GM12878 (cell line): ENCODE measurements at regions not wholly inside any gene's neighbourhood (a gene's known extent, or its start where the extent isn't known, plus 50 kb on each side); places are given as distances from the start of the nearest gene placed in this dataset.

Experiments
- ATAC-seq: fragments of 200-7000 bp; cut with Tn5 transposase; 3 replicates; pipeline ENCODE4 v1.9.1; 2020; ENCODE audit warnings: mild to moderate bottlenecking, moderate library complexity
- BruUV-seq: library from RNA; stranded (reverse); fragments of 400-500 nt; replicated peaks from 2 replicates; lab custom pipeline; 2021; lab: Mats Ljungman, UMichigan
- CTCF ChIA-PET: fragments of 300-600 bp; sonication (Branson Sonifier 250); formaldehyde crosslinking; extraction: SDS; loops from one replicate; lab custom pipeline; 2021; ENCODE audit warnings: inconsistent platforms; lab: Yijun Ruan, JAX
- POLR2A ChIA-PET: fragments of 350-600 bp; formaldehyde crosslinking; extraction: SDS; loops from one replicate; lab custom pipeline; 2021; ENCODE audit warnings: inconsistent platforms; lab: Charles Lee
- RAD21 ChIA-PET: fragments of 300-600 bp; sonication (Branson Sonifier 250); formaldehyde crosslinking; loops from one replicate; lab custom pipeline; 2023; ENCODE audit warnings: antibody characterized with exemption; ENCODE audit not compliant: unreplicated experiment; lab: Charles Lee
- SMC1A ChIA-PET: fragments of 300-600 bp; sonication (Branson Sonifier 250); formaldehyde crosslinking; loops from one replicate; lab custom pipeline; 2023; ENCODE audit not compliant: unreplicated experiment, uncharacterized antibody; lab: Charles Lee
- DNase-seq: peaks from one replicate; pipeline ENCODE4 v3.0.0-alpha.2; 2011; ENCODE audit warnings: low read depth, low spot score
- FAIRE-seq: peaks from 3 replicates; lab custom pipeline; 2011; peaks lifted over from hg19 to GRCh38; lab: Jason Lieb, UNC
- H2AFZ ChIP-seq: 2 replicates; pipeline ENCODE4 v1.6.0; 2011; ENCODE audit warnings: low read depth, low read length, control low read depth; ENCODE audit not compliant: control insufficient read depth
- H3K27ac ChIP-seq: 2 replicates; pipeline ENCODE4 v1.5.1; 2011; ENCODE audit warnings: control low read depth; ENCODE audit not compliant: control insufficient read depth, insufficient read depth
- H3K27me3 ChIP-seq, 2 experiments: replicated peaks in 1 of 2; 2 replicates each; pipeline versions ENCODE4 v1.6.0 to v1.6.1; 2011; ENCODE audit warnings: low read length in 1 of 2; ENCODE audit not compliant: control insufficient read depth in 2 of 2, insufficient read depth in 2 of 2
- H3K36me3 ChIP-seq, 2 experiments: 2 replicates each; pipeline ENCODE4 v1.5.1; 2011; ENCODE audit warnings: low read length in 1 of 2; ENCODE audit not compliant: control insufficient read depth in 2 of 2, insufficient read depth in 2 of 2
- H3K4me1 ChIP-seq: 2 replicates; pipeline ENCODE4 v1.6.1; 2011; ENCODE audit warnings: mild to moderate bottlenecking, low read length, moderate library complexity, mixed read lengths; ENCODE audit not compliant: control insufficient read depth, insufficient read depth
- H3K4me2 ChIP-seq: 2 replicates; pipeline ENCODE4 v1.6.0; 2011; ENCODE audit warnings: control low read depth; ENCODE audit not compliant: control insufficient read depth, insufficient read depth
- H3K4me3 ChIP-seq: fragments of 200-600 bp; sonication (generic); 2 replicates; pipeline ENCODE4 v1.5.1; 2016
- H3K79me2 ChIP-seq: 2 replicates; pipeline ENCODE4 v1.6.0; 2011; ENCODE audit warnings: low read length; ENCODE audit not compliant: control insufficient read depth, insufficient read depth
- H3K9ac ChIP-seq: 2 replicates; pipeline ENCODE4 v1.8.0; 2011; ENCODE audit warnings: low read length, control low read depth, mixed read lengths; ENCODE audit not compliant: control insufficient read depth, insufficient read depth
- H3K9me3 ChIP-seq: replicated peaks from 3 replicates; pipeline ENCODE4 v1.5.1; 2011; ENCODE audit warnings: mild to moderate bottlenecking, low read length; ENCODE audit not compliant: control insufficient read depth, insufficient read depth
- H4K20me1 ChIP-seq: 2 replicates; pipeline ENCODE4 v1.6.0; 2011; ENCODE audit not compliant: control insufficient read depth, insufficient read depth
- BCL11A ChIP-seq: IDR thresholded peaks from 2 replicates; pipeline ENCODE4 v1.6.1; 2011; ENCODE audit warnings: low read depth, low read length
- CHD1 ChIP-seq: IDR thresholded peaks from 2 replicates; pipeline ENCODE4 v1.6.1; 2012; ENCODE audit warnings: low read depth, low read length, improper control_type of control experiment
- CREM ChIP-seq: IDR thresholded peaks from 2 replicates; pipeline ENCODE4 v1.6.1; 2014; ENCODE audit warnings: antibody characterized with exemption, low read depth
- EED ChIP-seq: sonication (generic); IDR thresholded peaks from 2 replicates; pipeline ENCODE4 v1.6.1; 2016; ENCODE audit warnings: antibody characterized with exemption, low read depth
- FOS ChIP-seq: IDR thresholded peaks from 3 replicates; pipeline ENCODE4 v1.6.1; 2011; ENCODE audit warnings: borderline replicate concordance; ENCODE audit not compliant: insufficient read length; ENCODE audit errors: extremely low read depth
- MTA2 ChIP-seq: fragments of 450-650 bp; IDR thresholded peaks from 2 replicates; pipeline ENCODE4 v1.6.1; 2016; ENCODE audit warnings: low read depth, mild to moderate bottlenecking, moderate library complexity
- NKRF ChIP-seq: fragments of 450-650 bp; conservative IDR thresholded peaks from 2 replicates; pipeline ENCODE4 v1.6.1; 2017; ENCODE audit warnings: mild to moderate bottlenecking, moderate library complexity
- RELB ChIP-seq: fragments of 450-650 bp; IDR thresholded peaks from 2 replicates; pipeline ENCODE4 v1.6.1; 2017; ENCODE audit warnings: low read depth, mild to moderate bottlenecking, moderate library complexity
- SPI1 ChIP-seq: IDR thresholded peaks from 2 replicates; pipeline ENCODE4 v1.6.1; 2011; ENCODE audit warnings: low read depth, mild to moderate bottlenecking, low read length, moderate library complexity, borderline replicate concordance; ENCODE audit not compliant: insufficient read depth
- SREBF2 ChIP-seq: IDR thresholded peaks from 2 replicates; pipeline ENCODE4 v1.6.1; 2012; ENCODE audit warnings: mild to moderate bottlenecking, low read length
- SUZ12 ChIP-seq: fragments of 200-600 bp; sonication (generic); IDR thresholded peaks from one replicate; pipeline ENCODE4 v1.6.1; 2018; ENCODE audit warnings: antibody characterized with exemption, mild to moderate bottlenecking; ENCODE audit not compliant: unreplicated experiment
- ZBTB40 ChIP-seq: fragments of 450-650 bp; IDR thresholded peaks from 2 replicates; pipeline ENCODE4 v1.6.1; 2016; ENCODE audit warnings: mild to moderate bottlenecking, moderate library complexity, borderline replicate concordance
- ZNF592 ChIP-seq: fragments of 450-650 bp; IDR thresholded peaks from 2 replicates; pipeline ENCODE4 v1.6.1; 2017; ENCODE audit warnings: mild to moderate bottlenecking, moderate library complexity
- WGBS: methylation state at CpG from one replicate; pipeline ENCODE4 v1.1.6; 2016; ENCODE audit warnings: low lambda C conversion rate; ENCODE audit not compliant: insufficient replicate concordance, insufficient coverage; ENCODE audit errors: missing lambda C conversion rate; 5-methylcytosine and 5-hydroxymethylcytosine counted together
- in situ Hi-C: fragments of 300-500 bp; cut with MboI; formaldehyde crosslinking; loops from 9 replicates; pipeline ENCODE4 v1.14.3; 2018; ENCODE audit warnings: mixed read lengths
- intact Hi-C: fragments of 100-400 bp; cut with micrococcal nuclease; formaldehyde crosslinking; loops from one replicate; pipeline ENCODE4 v1.14.2; 2022; ENCODE audit not compliant: unreplicated experiment

DNA sequence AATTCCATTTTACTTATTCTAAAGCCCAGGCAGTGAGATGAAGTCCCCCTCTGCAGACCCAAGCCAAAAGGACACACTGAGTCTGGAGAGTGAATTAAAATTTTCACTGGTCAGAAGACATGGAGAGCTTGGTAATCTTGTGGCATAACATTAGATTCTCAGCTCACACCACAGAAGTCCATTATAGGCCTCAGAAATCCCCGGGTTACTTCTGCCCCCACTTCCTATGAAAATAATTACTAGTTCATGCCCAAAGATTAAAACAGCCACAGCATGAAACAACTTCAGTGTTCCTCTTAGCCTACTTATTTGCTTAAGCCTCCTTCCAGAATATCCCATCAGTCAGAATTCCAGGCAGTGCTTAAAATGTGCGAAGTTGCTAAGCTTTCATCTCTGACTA lies 123.3 kb downstream of the ZC3H11B start:
- H3K9me3 ChIP-seq, result no peaks in the 10 kb centered on the region
- peak; percentile 31 for FAIRE-seq
- H4K20me1 ChIP-seq, result no peaks in the 10 kb centered on the region
- ATAC-seq, result peak; percentile 82
- DNase-seq, result no peak
- H2AFZ ChIP-seq, result no peak overlapping the region
- no peaks in the 10 kb centered on the region for H3K36me3 ChIP-seq
- in situ Hi-C loops, result no loop called here
- CTCF ChIA-PET, result no interaction called here
- no peak overlapping the region for H3K4me2 ChIP-seq
- H3K4me3 ChIP-seq, result no peak overlapping the region
- no peak overlapping the region for H3K9ac ChIP-seq
- SMC1A ChIA-PET, result no interaction called here
- POLR2A ChIA-PET, result no interaction called here
- no peaks in the 10 kb centered on the region for H3K79me2 ChIP-seq
- WGBS, result 24% methylated on average over 2 of the region's 2 CpGs
- RAD21 ChIA-PET, result no interaction called here
- BruUV-seq, result no TSS peak
- H3K27me3 ChIP-seq, result no peaks in the 10 kb centered on the region
- H3K27ac ChIP-seq, result no peak overlapping the region
- H3K4me1 ChIP-seq, result no peaks in the 10 kb centered on the region
- intact Hi-C loops, result no loop called here
- TF ChIP-seq EED (no peak), ZNF592 (no peak), SPI1 (0 out of 2 replicates have a peak, but pooled peaks have one; percentile 3), BCL11A (peak; percentile 56; the same call in 1 of the 2 replicates), ZBTB40 (no peak), RELB (0 out of 2 replicates have a peak, but pooled peaks have one; percentile 11), SUZ12 (no peak), SREBF2 (no peak), NKRF (no peak), CHD1 (no peak), MTA2 (peak; percentile 61; the same call in 1 of the 2 replicates), FOS (no peak), CREM (no peak)
